ENCODE measurements at regions not wholly inside any gene's neighbourhood (a gene's known extent, or its start where the extent isn't known, plus 50 kb on each side); places are given as distances from the start of the nearest gene placed in this dataset.

GRCh38 chr2:12261986-12262680 is 454.6 kb upstream of the TRIB2 start:
- no peak for TF ChIP-seq CTCF (IDR thresholded peaks at IDR 0.05)
- TF ChIP-seq POLR2A (IDR thresholded peaks at IDR 0.05): no peak
